Activated T-cell treated with anti-CD3 and anti-CD28 coated beads for 1 hour (primary cell): ENCODE measurements at regions not wholly inside any gene's neighbourhood (a gene's known extent, or its start where the extent isn't known, plus 50 kb on each side); places are given as distances from the start of the nearest gene placed in this dataset.

Experiments
- DNase-seq: peaks from one replicate; pipeline ENCODE4 v3.0.0-alpha.2; 2020; ENCODE audit warnings: low read depth

- no peak for DNase-seq
Measured at GRCh38 chr22:48653306-48653705, 1174.4 kb downstream of the BRD1 start.

- DNase-seq = no peak
Measured at GRCh38 chr22:48652796-48653195, 1174.9 kb downstream of the BRD1 start.

- no peak for DNase-seq
Measured at GRCh38 chr22:48651981-48652538, 1175.6 kb downstream of the BRD1 start.

- DNase-seq = no peak
Measured at GRCh38 chr22:48651036-48651890, 1176.4 kb downstream of the BRD1 start.

GRCh38 chr22:48650323-48651035 is 1177.2 kb downstream of the BRD1 start:
- no peak for DNase-seq

- DNase-seq = no peak
Measured at GRCh38 chr22:48649466-48649865, 1178.2 kb downstream of the BRD1 start.

GRCh38 chr22:48649031-48649430 is 1178.6 kb downstream of the BRD1 start:
- no peak for DNase-seq

GRCh38 chr22:48647606-48648515 is 1179.8 kb downstream of the BRD1 start:
- DNase-seq = no peak

GRCh38 chr22:48647051-48647450 is 1180.6 kb downstream of the BRD1 start:
- no peak for DNase-seq

GRCh38 chr22:48646216-48646925 is 1181.3 kb downstream of the BRD1 start:
- DNase-seq = no peak

GRCh38 chr22:48645766-48646165 is 1181.9 kb downstream of the BRD1 start:
- no peak for DNase-seq

GRCh38 chr22:48644997-48645396 is 1182.7 kb downstream of the BRD1 start:
- DNase-seq = no peak

- DNase-seq = no peak
Measured at GRCh38 chr22:48644108-48644507, 1183.6 kb downstream of the BRD1 start.

- DNase-seq = no peak
Measured at GRCh38 chr22:48643066-48643731, 1184.5 kb downstream of the BRD1 start.

- DNase-seq = no peak
Measured at GRCh38 chr22:48642550-48642949, 1185.1 kb downstream of the BRD1 start.

GRCh38 chr22:48641906-48642475 is 1185.7 kb downstream of the BRD1 start:
- DNase-seq = no peak

- no peak for DNase-seq
Measured at GRCh38 chr22:48640890-48641841, 1186.5 kb downstream of the BRD1 start.

GRCh38 chr22:48639896-48640748 is 1187.6 kb downstream of the BRD1 start:
- no peak for DNase-seq
